ENCODE measurements at regions not wholly inside any gene's neighbourhood (a gene's known extent, or its start where the extent isn't known, plus 50 kb on each side); places are given as distances from the start of the nearest gene placed in this dataset.

DNA sequence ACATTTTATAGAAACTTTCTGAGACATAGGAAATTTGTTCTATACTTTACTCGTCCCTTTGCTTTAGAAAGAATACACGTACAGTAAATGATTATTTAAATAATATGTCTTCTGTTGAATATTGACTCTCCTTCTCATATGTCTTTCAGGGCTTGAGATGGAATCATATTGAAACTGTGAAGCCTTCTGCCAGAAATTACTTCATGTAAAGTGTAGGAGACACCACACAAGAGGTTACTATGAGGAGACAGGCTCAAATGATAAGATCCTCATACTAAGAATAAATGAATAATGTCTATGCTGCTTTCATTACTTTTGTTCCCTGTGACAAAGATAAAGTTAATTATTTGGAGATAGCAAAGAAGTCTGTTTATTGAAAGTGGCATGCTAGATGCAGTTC lies 1240.3 kb upstream of the MAP3K7 start:
- 78% methylated on average over 2 of the region's 2 CpGs for WGBS
- no peak for DNase-seq (ENCODE audit: low spot score)

DNA sequence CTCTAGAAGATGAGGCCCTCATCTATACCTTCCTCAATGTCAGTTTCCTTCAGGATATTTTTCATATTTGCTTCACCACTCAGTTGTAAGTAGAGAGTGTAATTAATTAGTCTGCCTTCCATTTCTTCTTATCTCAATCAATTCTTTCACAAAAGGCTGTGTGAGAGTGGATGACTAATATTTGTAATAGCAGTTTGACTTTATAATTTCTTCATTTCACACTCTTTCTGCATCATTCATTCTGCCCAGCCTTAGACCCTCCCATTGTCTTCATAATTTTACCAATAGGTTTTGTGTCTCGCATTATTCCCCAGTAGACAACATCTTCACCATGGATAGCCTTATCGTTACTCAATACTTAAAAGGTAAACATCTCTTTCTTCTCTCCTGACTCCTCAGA lies 1239.3 kb upstream of the MAP3K7 start:
- H3K9ac ChIP-seq (ENCODE audit: low read depth in 1 of 2, low read length in 2 of 2), result no peak overlapping the region
- H3K36me3 ChIP-seq (ENCODE audit: control insufficient read depth in 4 of 4, insufficient read depth in 3 of 4, low read depth in 1 of 4, low read length in 3 of 4), result no peaks in the 10 kb centered on the region
- 82% methylated on average over 2 of the region's 2 CpGs for WGBS
- H3K4me1 ChIP-seq (ENCODE audit: control insufficient read depth in 4 of 4, insufficient read depth in 4 of 4, low read length in 3 of 4), result no peaks in the 10 kb centered on the region
- no peaks in the 10 kb centered on the region for H3K9me3 ChIP-seq (ENCODE audit: control insufficient read depth in 4 of 4, low read length in 3 of 4)
- H3K4me3 ChIP-seq (ENCODE audit: low read depth in 1 of 3, low read length in 3 of 3), result no peak overlapping the region
- DNase-seq (ENCODE audit: low spot score), result no peak
- H3K27me3 ChIP-seq (ENCODE audit: control insufficient read depth in 4 of 4, insufficient read depth in 4 of 4, low read length in 3 of 4), result no peaks in the 10 kb centered on the region
- H3K27ac ChIP-seq (ENCODE audit: low read depth in 1 of 2, low read length in 2 of 2), result no peak overlapping the region
- TF ChIP-seq REST (IDR thresholded peaks at IDR 0.05) (no peak), SP1 (IDR thresholded peaks at IDR 0.05) (no peak), FOXA1 (IDR thresholded peaks at IDR 0.05) (no peak), GABPA (IDR thresholded peaks at IDR 0.05 in 1 of 2, conservative IDR thresholded peaks at IDR 0.05 in 1 of 2) (no peak), HNF4G (IDR thresholded peaks at IDR 0.05) (no peak), ATF3 (IDR thresholded peaks at IDR 0.05) (no peak), JUND (IDR thresholded peaks at IDR 0.05) (no peak), HNF4A (conservative IDR thresholded peaks at IDR 0.05) (no peak), RAD21 (IDR thresholded peaks at IDR 0.05) (no peak)

More for the DNA sequence above, 1240.3 kb upstream of the MAP3K7 start:
- Histone ChIP-seq H3K9me3 (ENCODE audit: control insufficient read depth in 4 of 4, low read length in 3 of 4) (no peaks in the 10 kb centered on the region), H3K4me1 (ENCODE audit: control insufficient read depth in 4 of 4, insufficient read depth in 4 of 4, low read length in 3 of 4) (no peaks in the 10 kb centered on the region), H3K9ac (ENCODE audit: low read depth in 1 of 2, low read length in 2 of 2) (no peak overlapping the region), H3K27ac (ENCODE audit: low read depth in 1 of 2, low read length in 2 of 2) (no peak overlapping the region), H3K27me3 (ENCODE audit: control insufficient read depth in 4 of 4, insufficient read depth in 4 of 4, low read length in 3 of 4) (no peaks in the 10 kb centered on the region), H3K36me3 (ENCODE audit: control insufficient read depth in 4 of 4, insufficient read depth in 3 of 4, low read depth in 1 of 4, low read length in 3 of 4) (no peaks in the 10 kb centered on the region), H3K4me3 (ENCODE audit: low read depth in 1 of 3, low read length in 3 of 3) (no peak overlapping the region)
- TF ChIP-seq, protein P1, sequence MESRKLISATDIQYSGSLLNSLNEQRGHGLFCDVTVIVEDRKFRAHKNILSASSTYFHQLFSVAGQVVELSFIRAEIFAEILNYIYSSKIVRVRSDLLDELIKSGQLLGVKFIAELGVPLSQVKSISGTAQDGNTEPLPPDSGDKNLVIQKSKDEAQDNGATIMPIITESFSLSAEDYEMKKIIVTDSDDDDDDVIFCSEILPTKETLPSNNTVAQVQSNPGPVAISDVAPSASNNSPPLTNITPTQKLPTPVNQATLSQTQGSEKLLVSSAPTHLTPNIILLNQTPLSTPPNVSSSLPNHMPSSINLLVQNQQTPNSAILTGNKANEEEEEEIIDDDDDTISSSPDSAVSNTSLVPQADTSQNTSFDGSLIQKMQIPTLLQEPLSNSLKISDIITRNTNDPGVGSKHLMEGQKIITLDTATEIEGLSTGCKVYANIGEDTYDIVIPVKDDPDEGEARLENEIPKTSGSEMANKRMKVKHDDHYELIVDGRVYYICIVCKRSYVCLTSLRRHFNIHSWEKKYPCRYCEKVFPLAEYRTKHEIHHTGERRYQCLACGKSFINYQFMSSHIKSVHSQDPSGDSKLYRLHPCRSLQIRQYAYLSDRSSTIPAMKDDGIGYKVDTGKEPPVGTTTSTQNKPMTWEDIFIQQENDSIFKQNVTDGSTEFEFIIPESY (IDR thresholded peaks at IDR 0.05), result no peak
- TF ChIP-seq SP1 (IDR thresholded peaks at IDR 0.05) (no peak), NR2F2 (IDR thresholded peaks at IDR 0.05) (no peak), HNF4G (IDR thresholded peaks at IDR 0.05) (no peak), FOXA2 (IDR thresholded peaks at IDR 0.05) (no peak), TAF1 (conservative IDR thresholded peaks at IDR 0.05) (no peak), YY1 (IDR thresholded peaks at IDR 0.05) (no peak), REST (IDR thresholded peaks at IDR 0.05) (no peak), HNF4A (conservative IDR thresholded peaks at IDR 0.05) (no peak), EGR1 (IDR thresholded peaks at IDR 0.05; ENCODE audit: low read depth in 2 of 2) (no peak)
- TF ChIP-seq, protein P2, sequence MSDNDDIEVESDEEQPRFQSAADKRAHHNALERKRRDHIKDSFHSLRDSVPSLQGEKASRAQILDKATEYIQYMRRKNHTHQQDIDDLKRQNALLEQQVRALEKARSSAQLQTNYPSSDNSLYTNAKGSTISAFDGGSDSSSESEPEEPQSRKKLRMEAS (IDR thresholded peaks at IDR 0.05), result no peak
- TF ChIP-seq, protein P3, sequence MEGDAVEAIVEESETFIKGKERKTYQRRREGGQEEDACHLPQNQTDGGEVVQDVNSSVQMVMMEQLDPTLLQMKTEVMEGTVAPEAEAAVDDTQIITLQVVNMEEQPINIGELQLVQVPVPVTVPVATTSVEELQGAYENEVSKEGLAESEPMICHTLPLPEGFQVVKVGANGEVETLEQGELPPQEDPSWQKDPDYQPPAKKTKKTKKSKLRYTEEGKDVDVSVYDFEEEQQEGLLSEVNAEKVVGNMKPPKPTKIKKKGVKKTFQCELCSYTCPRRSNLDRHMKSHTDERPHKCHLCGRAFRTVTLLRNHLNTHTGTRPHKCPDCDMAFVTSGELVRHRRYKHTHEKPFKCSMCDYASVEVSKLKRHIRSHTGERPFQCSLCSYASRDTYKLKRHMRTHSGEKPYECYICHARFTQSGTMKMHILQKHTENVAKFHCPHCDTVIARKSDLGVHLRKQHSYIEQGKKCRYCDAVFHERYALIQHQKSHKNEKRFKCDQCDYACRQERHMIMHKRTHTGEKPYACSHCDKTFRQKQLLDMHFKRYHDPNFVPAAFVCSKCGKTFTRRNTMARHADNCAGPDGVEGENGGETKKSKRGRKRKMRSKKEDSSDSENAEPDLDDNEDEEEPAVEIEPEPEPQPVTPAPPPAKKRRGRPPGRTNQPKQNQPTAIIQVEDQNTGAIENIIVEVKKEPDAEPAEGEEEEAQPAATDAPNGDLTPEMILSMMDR (IDR thresholded peaks at IDR 0.05; ENCODE audit: low read depth, low read length, missing input control), result no peak

All from liver (tissue), 8 donors.